Transverse colon (tissue), 4 donors: ENCODE measurements at regions not wholly inside any gene's neighbourhood (a gene's known extent, or its start where the extent isn't known, plus 50 kb on each side); places are given as distances from the start of the nearest gene placed in this dataset.

Experiments
- DNase-seq: peaks from one replicate; pipeline ENCODE4 v3.0.0-alpha.2; 2019
- H3K27ac ChIP-seq, 4 donors: fragments of 200-600 bp; sonication (generic); 2 replicates each; pipeline ENCODE4 v1.5.1; 2016 to 2018; ENCODE audit warnings: inconsistent platforms in 4 of 4
- H3K27me3 ChIP-seq: fragments of 200-600 bp; sonication (generic); 2 replicates; pipeline ENCODE4 v1.5.1; 2017; ENCODE audit warnings: inconsistent platforms
- H3K36me3 ChIP-seq, 4 donors: fragments of 200-600 bp; sonication (generic); 2 replicates each; pipeline ENCODE4 v1.5.1; 2017 to 2019; ENCODE audit warnings: inconsistent platforms in 4 of 4
- H3K4me1 ChIP-seq, 4 donors: fragments of 200-600 bp; sonication (generic); 2 replicates each; pipeline ENCODE4 v1.5.1; 2017 to 2020; ENCODE audit warnings: inconsistent platforms in 4 of 4
- H3K4me3 ChIP-seq, 4 donors: fragments of 200-600 bp; sonication (generic); 1 replicate in 1 of 4; 2 replicates in 3 of 4; pipeline versions ENCODE4 v1.5.1 to v1.6.1; 2017 to 2019; ENCODE audit warnings: inconsistent platforms in 4 of 4
- H3K9me3 ChIP-seq, 2 donors: fragments of 200-600 bp; sonication (generic); 2 replicates each; pipeline ENCODE4 v1.5.1; 2017 to 2019; ENCODE audit warnings: inconsistent platforms in 2 of 2
- EP300 ChIP-seq: sonication (generic); formaldehyde crosslinking; IDR thresholded peaks from one replicate; pipeline ENCODE4 v1.6.1; 2017; ENCODE audit warnings: antibody characterized with exemption, low read depth
- POLR2A ChIP-seq: fragments of 450-650 bp; IDR thresholded peaks from one replicate; pipeline ENCODE4 v1.6.1; 2016; ENCODE audit warnings: antibody characterized with exemption, mild to moderate bottlenecking, moderate library complexity
- POLR2AphosphoS5 ChIP-seq, 3 donors: sonication (generic); formaldehyde crosslinking; IDR thresholded peaks; one replicate each; pipeline ENCODE4 v1.6.1; 2016; ENCODE audit warnings: antibody characterized with exemption in 3 of 3
- WGBS, 2 donors: methylation state at CpG; one replicate each; pipeline ENCODE4 v1.1.5; 2018; ENCODE audit warnings: low coverage in 1 of 2; 5-methylcytosine and 5-hydroxymethylcytosine counted together
- in situ Hi-C, 4 donors: fragments of 200-750 bp; cut with MboI; loops; one replicate each; pipeline versions ENCODE4 v1.15.0 to v1.15.1; 2017; ENCODE audit warnings: low sequenced_read_pairs in 3 of 4, low pct_ligation_motif_present in 1 of 4, low pct_unique_long_range_greater_than_20kb in 1 of 4
- intact Hi-C: fragments of 100-400 bp; cut with DNase I; formaldehyde crosslinking; loops from one replicate; pipeline ENCODE4 v1.15.1; 2023; ENCODE audit warnings: low total_unique reads
- TF ChIP-seq, protein P1 (sequence below), 5 experiments: fragments of 200-600 bp in 3 of 5; fragments of 450-650 bp in 2 of 5; sonication (generic) in 3 of 5; IDR thresholded peaks; 1 replicate in 2 of 5; 2 replicates in 3 of 5; pipeline ENCODE4 v1.5.1; 2016 to 2017; ENCODE audit warnings: antibody characterized with exemption in 5 of 5, inconsistent platforms in 3 of 5, mild to moderate bottlenecking in 2 of 5, moderate library complexity in 1 of 5

DNA sequence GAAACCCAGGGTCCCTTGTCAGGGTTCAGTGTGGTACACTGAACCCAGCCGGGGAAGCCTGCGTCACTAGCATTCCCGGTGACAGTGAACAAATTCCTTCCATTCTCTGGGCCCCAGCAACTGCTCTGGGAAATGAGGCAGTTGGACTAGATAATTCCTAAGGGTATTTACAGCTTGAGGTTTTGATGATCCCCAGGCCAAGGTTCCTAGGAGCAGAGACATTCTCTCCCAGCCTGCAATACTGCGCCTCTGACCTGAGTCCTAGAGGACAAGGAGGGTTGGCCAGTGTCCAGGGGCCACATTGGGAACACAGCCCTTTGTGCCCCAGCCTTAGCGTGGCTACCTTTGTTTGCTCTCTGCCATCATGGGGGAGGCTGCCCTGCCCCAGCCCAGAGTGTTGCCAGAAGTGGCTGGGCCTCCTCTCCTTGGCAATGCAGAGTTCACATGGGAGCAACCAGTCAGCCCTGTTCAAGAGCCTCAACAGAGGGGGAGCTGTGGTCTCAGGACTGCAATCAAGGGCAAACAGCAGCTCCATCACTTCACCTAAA lies 178.2 kb downstream of the SEC61B start:
- no peak for DNase-seq
- Histone ChIP-seq H3K36me3 (no peaks in the 10 kb centered on the region), H3K27me3 (no peaks in the 10 kb centered on the region), H3K9me3 (no peaks in the 10 kb centered on the region), H3K4me1 (no peaks in the 10 kb centered on the region), H3K4me3 (no peak overlapping the region), H3K27ac (no peak overlapping the region)
- in situ Hi-C loops = loop anchor here in 1 of 4 donors (25.0 kb wide), 1 partner anchor 112 kb away; no protein-coding TSS in a partner anchor
- WGBS, 2 donors = 77% methylated on average over 3 of the region's 5 CpGs; no CpG with 5 or more reads in 1 of the 2 donors
- intact Hi-C loops = no loop called here
- TF ChIP-seq EP300 (no peak), POLR2A (no peak), POLR2AphosphoS5 (IDR thresholded peaks at IDR 0.05) (peak in 1 of 3 donors; percentile 57)
- TF ChIP-seq, protein P1, sequence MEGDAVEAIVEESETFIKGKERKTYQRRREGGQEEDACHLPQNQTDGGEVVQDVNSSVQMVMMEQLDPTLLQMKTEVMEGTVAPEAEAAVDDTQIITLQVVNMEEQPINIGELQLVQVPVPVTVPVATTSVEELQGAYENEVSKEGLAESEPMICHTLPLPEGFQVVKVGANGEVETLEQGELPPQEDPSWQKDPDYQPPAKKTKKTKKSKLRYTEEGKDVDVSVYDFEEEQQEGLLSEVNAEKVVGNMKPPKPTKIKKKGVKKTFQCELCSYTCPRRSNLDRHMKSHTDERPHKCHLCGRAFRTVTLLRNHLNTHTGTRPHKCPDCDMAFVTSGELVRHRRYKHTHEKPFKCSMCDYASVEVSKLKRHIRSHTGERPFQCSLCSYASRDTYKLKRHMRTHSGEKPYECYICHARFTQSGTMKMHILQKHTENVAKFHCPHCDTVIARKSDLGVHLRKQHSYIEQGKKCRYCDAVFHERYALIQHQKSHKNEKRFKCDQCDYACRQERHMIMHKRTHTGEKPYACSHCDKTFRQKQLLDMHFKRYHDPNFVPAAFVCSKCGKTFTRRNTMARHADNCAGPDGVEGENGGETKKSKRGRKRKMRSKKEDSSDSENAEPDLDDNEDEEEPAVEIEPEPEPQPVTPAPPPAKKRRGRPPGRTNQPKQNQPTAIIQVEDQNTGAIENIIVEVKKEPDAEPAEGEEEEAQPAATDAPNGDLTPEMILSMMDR (IDR thresholded peaks at IDR 0.05) = no peak

DNA sequence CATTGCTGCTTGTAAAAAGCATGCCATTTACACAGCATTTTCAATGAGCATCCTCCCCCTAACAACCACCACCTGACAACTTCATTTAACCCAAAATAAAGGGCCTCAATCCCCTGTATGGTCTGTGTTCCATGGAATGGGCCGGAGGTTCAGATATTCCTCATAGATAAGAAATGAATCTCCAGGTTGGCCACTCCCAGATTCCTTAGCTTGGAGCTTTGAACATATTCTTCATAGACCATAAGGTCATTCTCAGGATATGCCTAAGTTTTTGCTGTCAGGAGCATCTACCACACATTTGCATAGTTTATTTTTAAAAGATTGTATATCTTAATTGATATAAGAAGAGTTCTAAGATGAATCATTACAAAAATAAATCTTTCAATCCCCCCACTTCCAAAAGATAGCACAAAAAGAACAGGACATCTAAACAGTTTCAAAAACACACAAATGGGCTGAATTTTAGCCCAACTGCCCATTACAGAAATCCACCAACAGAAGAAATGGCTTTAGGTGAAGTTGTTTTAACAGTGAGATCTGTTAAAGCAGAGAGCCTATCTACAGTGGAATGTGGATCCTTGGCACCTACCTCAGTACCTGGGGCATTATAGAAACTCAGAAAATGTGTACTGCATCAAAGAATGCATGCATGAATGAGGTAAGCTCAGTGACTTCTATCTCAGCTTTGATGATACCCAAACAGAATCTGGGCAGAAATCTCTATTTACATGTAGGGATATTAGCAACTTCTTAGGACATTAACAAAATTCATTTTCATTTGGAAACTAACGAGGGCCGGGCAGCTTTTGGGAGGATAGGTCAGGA lies 179.8 kb downstream of the SEC61B start:
- WGBS, 2 donors = 73 to 82% methylated on average over 2 to 3 of the region's 3 CpGs
- Histone ChIP-seq H3K27ac (no peak overlapping the region), H3K27me3 (no peaks in the 10 kb centered on the region), H3K36me3 (no peaks in the 10 kb centered on the region), H3K4me3 (no peak overlapping the region), H3K4me1 (no peaks in the 10 kb centered on the region), H3K9me3 (no peaks in the 10 kb centered on the region)
- intact Hi-C loops (no loop called here), in situ Hi-C loops (loop anchor here in 1 of 4 donors (25.0 kb wide), 1 partner anchor 110 kb away; no protein-coding TSS in a partner anchor)
- no peak for DNase-seq
- TF ChIP-seq EP300 (no peak), POLR2AphosphoS5 (IDR thresholded peaks at IDR 0.05) (no peak), POLR2A (no peak)
- TF ChIP-seq, protein P1 (IDR thresholded peaks at IDR 0.05) = no peak

DNA sequence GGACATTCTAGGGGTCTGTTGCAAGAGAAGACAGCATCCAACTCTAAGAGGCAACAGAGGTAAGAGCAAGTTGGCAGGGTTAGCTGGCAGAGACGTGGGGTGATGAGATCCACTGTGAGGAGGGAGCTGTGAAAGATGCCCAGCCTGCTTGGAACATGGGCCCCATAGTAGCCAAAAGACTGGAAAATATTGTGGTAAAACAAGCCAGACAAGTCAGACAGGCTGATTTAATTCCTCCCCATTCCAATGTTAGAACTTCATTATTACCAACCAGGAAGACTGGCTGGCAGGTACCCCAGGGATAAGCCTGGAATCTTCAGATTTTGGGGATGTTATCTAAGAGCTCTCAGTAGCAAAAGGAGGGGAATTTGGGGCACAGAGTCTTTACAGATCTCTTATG lies 181.3 kb downstream of the SEC61B start:
- no peaks in the 10 kb centered on the region for H3K36me3 ChIP-seq
- H3K9me3 ChIP-seq = no peaks in the 10 kb centered on the region
- H3K4me1 ChIP-seq = no peaks in the 10 kb centered on the region
- no peak overlapping the region for H3K27ac ChIP-seq
- TF ChIP-seq EP300 (no peak), POLR2AphosphoS5 (IDR thresholded peaks at IDR 0.05) (no peak), POLR2A (no peak)
- TF ChIP-seq, protein P1 (IDR thresholded peaks at IDR 0.05) = no peak
- no peaks in the 10 kb centered on the region for H3K27me3 ChIP-seq
- intact Hi-C loops = no loop called here
- WGBS, 2 donors = 50% methylated on average over 1 of the region's 1 CpG; no CpG with 5 or more reads in 1 of the 2 donors
- no peak for DNase-seq
- H3K4me3 ChIP-seq = no peak overlapping the region
- in situ Hi-C loops = loop anchor here in 1 of 4 donors (25.0 kb wide), 1 partner anchor 109 kb away; no protein-coding TSS in a partner anchor

DNA sequence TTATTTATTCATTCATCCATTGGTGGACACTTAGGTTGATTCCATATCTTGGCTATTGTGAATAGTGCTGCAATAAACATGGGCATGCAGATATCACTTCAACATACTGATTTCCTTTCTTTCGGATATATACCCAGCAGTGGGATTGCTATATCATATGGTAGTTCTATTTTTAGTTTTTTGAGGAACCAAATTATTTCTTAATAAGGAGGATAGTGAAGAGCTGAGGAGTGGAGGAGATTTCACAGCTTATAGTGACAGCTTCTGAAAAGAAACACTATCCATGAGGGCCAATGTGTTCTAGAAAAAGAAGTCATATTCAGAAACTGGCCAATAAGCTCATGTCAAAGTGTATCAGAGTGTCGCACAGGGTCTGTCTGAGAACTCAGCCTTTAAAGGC lies 183.3 kb downstream of the SEC61B start:
- Histone ChIP-seq H3K4me1 (no peaks in the 10 kb centered on the region), H3K9me3 (no peaks in the 10 kb centered on the region), H3K36me3 (no peaks in the 10 kb centered on the region), H3K4me3 (no peak overlapping the region), H3K27me3 (no peaks in the 10 kb centered on the region), H3K27ac (no peak overlapping the region)
- TF ChIP-seq POLR2A = no peak
- TF ChIP-seq, protein P1 (IDR thresholded peaks at IDR 0.05) = no peak
- no peak for TF ChIP-seq EP300
- TF ChIP-seq POLR2AphosphoS5 (IDR thresholded peaks at IDR 0.05) = no peak
- intact Hi-C loops (no loop called here), in situ Hi-C loops (loop anchor here in 1 of 4 donors (25.0 kb wide), 1 partner anchor 107 kb away; no protein-coding TSS in a partner anchor)
- no peak for DNase-seq
- 67 to 76% methylated on average over 1 to 2 of the region's 2 CpGs for WGBS, 2 donors
